GM21390 (cell line): ENCODE measurements at regions not wholly inside any gene's neighbourhood (a gene's known extent, or its start where the extent isn't known, plus 50 kb on each side); places are given as distances from the start of the nearest gene placed in this dataset.

Experiments used
- ATAC-seq: cut with Tn5 transposase; IDR thresholded peaks from one replicate; pipeline ENCODE4 v1.9.1; 2021; ENCODE audit not compliant: unreplicated experiment

DNA sequence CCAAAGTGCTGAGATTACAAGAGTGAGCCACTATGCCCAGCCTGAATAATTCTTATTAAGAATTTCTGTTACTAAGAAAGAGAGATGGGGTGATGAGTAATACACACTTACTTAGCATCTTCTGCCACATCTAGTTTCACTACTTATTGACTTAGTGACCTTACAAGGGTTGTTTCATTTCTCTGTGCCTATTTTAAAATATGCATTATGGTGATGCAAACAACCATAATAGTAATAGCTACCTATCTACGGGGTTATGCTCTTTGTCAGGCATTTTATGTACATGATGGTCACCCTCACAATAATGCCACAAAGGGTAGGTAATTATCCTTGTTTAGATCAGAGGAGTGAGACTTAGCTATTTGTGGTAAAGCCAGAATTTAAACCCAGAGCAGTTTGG, 499.0 kb upstream of the SGCD start:
- peak; percentile 98 for ATAC-seq

GRCh38 chr5:155831491-155831890, 495.5 kb upstream of the SGCD start:
- ATAC-seq = no peak

DNA sequence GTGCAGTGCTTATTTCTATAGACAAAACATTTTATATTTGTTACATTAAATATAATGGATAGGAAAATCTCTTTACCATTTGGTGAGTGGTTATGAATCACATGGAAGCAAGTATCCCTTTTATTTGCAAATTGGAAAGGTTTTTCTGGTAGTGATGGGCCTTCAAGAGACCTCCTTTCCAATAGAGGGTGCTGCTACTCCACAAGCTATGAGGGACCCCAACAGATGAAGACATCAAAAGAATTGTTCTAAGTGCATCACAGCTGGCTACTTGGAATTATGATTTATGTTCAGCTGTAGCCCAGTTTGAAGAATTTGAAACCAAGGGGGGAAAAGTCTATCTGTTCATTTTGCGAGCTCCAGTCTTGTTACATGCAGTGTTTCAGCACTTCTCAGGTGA, 493.7 kb upstream of the SGCD start:
- ATAC-seq = no peak

DNA sequence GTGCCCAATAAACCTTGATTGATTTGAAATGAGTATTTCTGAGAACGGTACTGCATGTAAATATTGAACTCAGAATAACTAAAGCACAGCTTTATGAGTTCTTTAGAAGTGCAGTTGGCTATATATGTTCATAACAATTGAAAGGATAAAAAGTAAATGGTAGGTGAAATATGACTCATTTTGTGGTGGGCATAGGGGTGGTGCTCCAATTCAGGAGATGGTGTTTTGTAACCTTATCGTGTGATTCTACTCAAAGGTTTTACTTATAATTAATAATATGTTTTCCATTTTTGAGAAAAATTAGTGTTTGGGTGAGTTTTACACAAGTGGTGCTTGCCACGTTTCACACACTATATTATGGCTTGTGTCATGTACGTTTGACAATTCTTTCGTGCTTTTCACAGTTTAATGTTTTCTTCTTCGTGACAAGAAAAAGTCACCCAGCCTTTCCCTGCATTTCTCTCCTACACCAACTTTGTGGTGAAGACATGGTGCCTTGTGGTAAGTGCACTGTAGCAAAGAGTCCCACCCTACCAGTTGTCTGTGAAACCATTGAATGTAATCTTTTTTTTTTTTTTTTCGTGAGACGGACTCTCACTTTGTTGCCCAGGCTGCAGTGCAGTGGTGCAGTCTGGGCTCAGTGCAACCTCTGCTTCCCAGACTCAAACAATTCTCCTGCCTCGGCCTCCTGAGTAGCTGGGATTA, 492.5 kb upstream of the SGCD start:
- no peak for ATAC-seq

- ATAC-seq = no peak
Observed at GRCh38 chr5:155836089-155836803, 490.7 kb upstream of the SGCD start.

- ATAC-seq = no peak
Observed at GRCh38 chr5:155838394-155838793, 488.6 kb upstream of the SGCD start.

DNA sequence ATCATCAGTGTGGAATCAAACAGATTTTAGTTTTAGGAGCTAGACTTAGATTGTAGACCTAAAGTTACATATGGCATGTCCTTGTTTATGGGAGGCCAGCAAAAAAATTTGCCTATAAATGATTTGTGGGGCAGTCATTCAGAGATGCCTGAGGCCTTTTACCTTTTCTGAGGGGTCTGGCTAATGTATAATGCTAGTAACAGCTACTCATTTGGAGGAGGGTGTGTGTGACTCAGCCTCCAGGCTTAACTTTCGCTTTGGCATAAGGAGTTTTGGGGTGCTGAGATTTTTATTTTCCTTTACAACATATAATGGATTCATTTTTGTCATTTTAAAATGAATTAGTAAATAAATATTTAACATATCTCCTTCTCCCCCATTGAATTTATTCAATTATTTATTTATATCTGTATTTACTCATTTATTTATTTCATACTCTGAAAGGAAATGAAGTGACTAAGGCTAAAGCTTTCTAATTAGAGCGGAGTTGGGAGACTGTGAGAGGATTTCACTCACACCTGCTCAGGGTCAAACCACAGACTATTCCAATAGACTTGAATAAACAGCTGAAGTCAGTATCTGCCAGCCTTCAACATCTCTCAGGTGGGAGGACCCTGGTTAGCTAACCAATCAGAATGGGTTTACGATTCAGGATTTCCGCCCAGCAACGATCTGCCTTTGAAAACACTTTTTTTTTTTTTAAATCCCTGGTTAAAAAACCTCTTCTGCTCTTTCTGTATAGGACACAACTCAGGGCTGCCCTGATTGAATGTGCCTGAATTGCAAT, 487.5 kb upstream of the SGCD start:
- no peak for ATAC-seq

GRCh38 chr5:155844542-155844941, 482.4 kb upstream of the SGCD start:
- ATAC-seq = no peak

DNA sequence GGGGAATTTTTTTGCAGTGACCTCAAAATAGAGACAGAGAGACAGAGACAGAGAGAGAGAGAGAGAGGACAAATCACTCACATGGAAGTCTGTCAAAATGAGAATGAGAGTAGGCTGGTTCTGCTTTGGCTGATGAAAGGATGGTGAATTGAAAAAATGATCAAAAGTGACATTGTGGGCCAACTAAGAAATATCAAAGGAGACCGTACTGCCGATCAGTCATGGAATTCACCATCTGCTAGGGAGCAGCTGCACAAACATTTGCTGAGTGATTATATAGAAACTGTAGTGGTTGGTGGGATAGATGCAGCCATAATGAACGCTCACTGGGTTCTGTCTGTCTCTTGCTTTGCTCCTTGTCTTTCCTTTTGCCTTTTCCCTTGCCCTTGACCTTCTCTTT, 476.6 kb upstream of the SGCD start:
- no peak for ATAC-seq

DNA sequence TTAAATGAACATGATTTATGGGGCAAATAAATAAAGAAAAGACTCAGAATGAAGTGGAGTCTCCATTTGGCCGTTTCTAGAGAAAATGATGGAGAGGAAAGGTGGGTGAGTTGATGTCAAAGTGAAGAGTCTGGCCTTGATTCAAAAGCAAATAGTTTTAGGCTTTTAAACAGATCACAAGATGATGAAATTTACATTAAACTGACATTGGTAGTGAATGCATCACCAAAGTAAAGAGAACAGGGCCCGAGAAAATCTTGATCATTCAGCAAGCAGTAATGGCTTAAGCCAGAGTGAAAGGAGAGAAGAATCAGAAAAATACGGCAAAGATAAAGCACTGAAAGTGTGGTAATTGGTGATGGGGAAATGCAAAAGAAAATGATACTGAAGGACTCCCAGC, 460.0 kb upstream of the SGCD start:
- no peak for ATAC-seq

- no peak for ATAC-seq
Observed at GRCh38 chr5:155867522-155868088, 459.4 kb upstream of the SGCD start.

DNA sequence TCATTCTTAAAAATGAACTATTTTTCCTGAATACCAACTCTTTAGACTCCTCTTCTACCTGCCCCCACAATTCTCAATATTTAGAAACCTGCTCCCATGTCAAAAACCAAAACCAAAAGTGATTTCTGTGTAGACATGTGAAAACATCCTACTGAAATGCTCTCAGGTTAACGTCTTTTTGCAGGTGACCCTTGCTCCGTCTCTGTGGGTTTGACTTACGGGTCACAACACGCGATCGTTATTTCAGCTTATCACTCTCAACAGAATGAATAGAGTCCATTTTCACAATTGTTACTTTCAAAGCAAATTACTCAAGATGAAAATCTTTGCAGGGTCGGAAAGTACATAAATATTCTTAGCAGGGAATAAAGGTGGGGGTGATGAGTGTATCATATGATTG, 456.3 kb upstream of the SGCD start:
- no peak for ATAC-seq

DNA sequence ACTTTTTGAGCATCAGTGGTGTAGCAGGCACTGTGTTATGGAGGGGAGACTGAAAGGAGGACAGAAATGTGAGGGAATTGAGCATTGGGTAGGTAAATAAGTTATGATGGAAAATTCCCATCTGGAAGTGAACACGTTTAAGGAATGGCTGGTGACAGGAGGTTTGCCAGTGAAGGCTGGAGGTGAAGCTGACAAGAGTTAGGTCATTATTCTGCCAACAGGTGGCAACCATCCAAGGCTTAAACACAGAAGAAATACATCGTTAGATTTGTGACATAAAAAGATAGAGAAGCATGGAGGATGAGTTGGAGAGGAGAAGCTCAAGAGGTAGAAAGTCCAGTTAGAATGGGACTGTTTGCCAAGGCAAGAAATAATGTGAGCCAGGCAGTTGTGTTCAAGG, 455.3 kb upstream of the SGCD start:
- no peak for ATAC-seq

DNA sequence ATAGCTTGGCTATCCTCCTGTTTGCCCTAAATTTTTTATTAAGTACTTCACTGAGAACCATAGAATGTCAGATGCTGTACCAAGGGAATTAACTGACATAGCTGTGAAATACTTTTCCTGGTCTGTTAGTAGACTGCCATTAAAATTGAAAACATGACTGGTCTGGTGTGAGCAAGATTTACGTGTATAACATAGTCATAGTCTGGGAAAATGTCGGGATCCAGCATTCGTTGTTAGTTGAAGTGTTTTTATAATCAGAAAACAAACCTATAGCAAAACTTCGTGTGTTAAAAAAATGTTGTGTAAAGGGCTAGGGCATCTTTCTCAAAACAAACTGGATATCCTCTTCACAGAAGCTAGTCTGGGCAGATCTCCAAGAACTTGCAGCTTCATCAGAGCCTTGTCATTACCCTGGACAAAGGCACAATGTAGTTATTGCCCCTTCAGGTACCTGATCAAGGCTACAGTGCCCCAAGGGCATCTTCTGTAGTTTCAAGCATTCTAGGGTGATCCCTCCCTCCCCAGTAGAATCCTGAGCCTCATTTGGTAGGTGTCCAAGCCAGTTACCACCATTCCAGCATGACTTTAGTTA, 454.2 kb upstream of the SGCD start:
- no peak for ATAC-seq

DNA sequence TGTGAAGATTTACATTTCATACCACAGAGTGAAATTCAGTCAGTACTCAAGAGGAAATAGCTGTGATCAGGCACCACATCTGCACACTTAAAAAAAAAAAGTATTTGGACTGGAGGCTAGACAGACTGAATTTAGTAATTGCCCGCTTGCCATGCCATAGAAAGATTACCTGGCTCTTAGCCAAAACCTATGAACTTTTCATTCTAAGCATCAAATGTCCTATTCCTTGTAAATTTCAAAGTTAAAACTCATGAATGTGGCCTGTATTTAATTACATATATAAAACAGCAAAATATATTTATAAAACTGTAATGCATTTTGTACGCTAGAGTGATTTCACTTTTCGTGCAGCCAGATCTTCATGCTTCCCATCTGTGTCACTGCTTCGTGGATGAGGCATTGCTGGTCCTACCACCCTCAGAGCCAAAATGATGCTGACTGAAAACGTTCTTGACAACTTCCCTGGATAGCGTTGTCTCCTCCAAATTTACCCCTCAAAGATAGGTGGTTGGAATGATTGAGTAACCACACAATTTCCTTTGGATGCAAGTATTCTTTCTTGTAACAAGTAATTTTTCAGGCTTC, 447.9 kb upstream of the SGCD start:
- ATAC-seq = no peak

GRCh38 chr5:155884041-155884440, 442.9 kb upstream of the SGCD start:
- ATAC-seq = no peak

GRCh38 chr5:155885199-155885598, 441.8 kb upstream of the SGCD start:
- ATAC-seq = no peak

- ATAC-seq = no peak
Observed at GRCh38 chr5:155886311-155887031, 440.5 kb upstream of the SGCD start.

- ATAC-seq = no peak
Observed at GRCh38 chr5:155895484-155895883, 431.5 kb upstream of the SGCD start.

- no peak for ATAC-seq
Observed at GRCh38 chr5:155897761-155898160, 429.2 kb upstream of the SGCD start.
